Stomach (tissue), 4 donors: ENCODE measurements at regions not wholly inside any gene's neighbourhood (a gene's known extent, or its start where the extent isn't known, plus 50 kb on each side); places are given as distances from the start of the nearest gene placed in this dataset.

Experiments used
- EP300 ChIP-seq: sonication (generic); formaldehyde crosslinking; IDR thresholded peaks from one replicate; pipeline ENCODE4 v1.6.1; 2017; ENCODE audit warnings: antibody characterized with exemption
- POLR2AphosphoS5 ChIP-seq, 3 donors: sonication (generic); formaldehyde crosslinking; IDR thresholded peaks; one replicate each; pipeline ENCODE4 v1.6.1; 2016; ENCODE audit warnings: antibody characterized with exemption in 3 of 3
- TF ChIP-seq, protein P1 (sequence below), 7 experiments: fragments of 450-650 bp in 4 of 7; fragments of 200-600 bp in 3 of 7; sonication (generic) in 3 of 7; IDR thresholded peaks; one replicate each; pipeline ENCODE4 v1.5.1; 2016 to 2019; ENCODE audit warnings: antibody characterized with exemption in 7 of 7, control low read depth in 2 of 7, mild to moderate bottlenecking in 1 of 7

DNA sequence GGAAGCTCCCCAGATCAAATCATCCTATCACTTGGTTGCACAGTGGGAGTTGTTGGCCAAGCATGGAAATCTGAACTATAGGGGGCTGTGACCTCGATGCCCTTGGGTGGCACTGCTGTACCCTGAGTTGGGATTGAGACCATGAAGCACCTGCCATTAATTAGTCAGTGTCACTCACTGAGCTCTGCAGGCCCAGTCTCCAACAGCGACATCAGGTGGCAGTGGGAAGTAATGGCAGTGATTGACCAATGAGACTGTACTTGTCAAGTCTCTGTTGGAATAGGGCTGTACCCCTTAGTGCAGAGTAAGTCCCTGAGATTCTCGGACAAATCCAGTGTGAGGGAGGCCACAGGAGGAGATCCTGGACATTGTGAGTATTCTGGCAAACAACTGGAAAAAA, 118.0 kb upstream of the RPL38 start:
- TF ChIP-seq, protein P1, sequence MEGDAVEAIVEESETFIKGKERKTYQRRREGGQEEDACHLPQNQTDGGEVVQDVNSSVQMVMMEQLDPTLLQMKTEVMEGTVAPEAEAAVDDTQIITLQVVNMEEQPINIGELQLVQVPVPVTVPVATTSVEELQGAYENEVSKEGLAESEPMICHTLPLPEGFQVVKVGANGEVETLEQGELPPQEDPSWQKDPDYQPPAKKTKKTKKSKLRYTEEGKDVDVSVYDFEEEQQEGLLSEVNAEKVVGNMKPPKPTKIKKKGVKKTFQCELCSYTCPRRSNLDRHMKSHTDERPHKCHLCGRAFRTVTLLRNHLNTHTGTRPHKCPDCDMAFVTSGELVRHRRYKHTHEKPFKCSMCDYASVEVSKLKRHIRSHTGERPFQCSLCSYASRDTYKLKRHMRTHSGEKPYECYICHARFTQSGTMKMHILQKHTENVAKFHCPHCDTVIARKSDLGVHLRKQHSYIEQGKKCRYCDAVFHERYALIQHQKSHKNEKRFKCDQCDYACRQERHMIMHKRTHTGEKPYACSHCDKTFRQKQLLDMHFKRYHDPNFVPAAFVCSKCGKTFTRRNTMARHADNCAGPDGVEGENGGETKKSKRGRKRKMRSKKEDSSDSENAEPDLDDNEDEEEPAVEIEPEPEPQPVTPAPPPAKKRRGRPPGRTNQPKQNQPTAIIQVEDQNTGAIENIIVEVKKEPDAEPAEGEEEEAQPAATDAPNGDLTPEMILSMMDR (IDR thresholded peaks at IDR 0.05), result no peak
- TF ChIP-seq POLR2AphosphoS5 (IDR thresholded peaks at IDR 0.05), result no peak
- no peak for TF ChIP-seq EP300
